HG02571 (cell line): ENCODE measurements at regions not wholly inside any gene's neighbourhood (a gene's known extent, or its start where the extent isn't known, plus 50 kb on each side); places are given as distances from the start of the nearest gene placed in this dataset.
"Not testable (repeated sequence)": the region's sequence is repeated elsewhere in the genome, so short reads cannot be mapped to it uniquely, and the experiment has no call there.

Experiments
- ATAC-seq: cut with Tn5 transposase; IDR thresholded peaks from one replicate; pipeline ENCODE4 v1.9.1; 2021; ENCODE audit warnings: mild to moderate bottlenecking, moderate library complexity; ENCODE audit not compliant: unreplicated experiment

DNA sequence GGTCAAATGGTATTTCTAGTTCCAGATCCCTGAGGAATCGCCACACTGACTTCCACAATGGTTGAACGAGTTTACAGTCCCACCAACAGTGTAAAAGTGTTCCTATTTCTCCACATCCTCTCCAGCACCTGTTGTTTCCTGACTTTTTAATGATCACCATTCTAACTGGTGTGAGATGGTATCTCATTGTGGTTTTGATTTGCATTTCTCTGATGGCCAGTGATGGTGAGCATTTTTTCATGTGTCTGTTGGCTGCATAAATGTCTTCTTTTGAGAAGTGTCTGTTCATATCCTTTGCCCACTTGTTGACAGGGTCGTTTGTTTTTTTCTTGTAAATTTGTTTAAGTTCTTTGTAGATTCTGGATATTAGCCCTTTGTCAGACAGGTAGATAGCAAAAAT lies 269.9 kb upstream of the NREP start:
- ATAC-seq = not testable (repeated sequence)

DNA sequence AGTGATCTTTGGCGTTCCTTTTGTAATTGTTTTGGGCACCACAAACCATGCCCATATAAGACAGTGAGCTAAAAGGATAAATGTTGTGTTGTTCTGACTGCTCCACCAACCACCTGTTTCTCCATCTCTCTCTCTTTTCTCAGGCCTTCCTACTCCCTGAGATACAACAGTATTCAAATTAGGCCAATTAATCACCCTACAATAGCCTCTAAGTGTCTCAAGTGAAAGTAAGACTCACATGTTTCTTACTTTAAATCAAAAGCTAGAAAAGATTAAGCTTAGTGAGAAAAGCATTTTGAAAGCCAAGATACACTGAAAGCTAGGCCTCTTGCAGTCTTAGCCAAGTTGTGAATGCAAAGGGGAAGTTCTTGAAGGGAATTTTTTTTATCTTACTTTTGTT lies 268.8 kb upstream of the NREP start:
- ATAC-seq = peak; percentile 77

DNA sequence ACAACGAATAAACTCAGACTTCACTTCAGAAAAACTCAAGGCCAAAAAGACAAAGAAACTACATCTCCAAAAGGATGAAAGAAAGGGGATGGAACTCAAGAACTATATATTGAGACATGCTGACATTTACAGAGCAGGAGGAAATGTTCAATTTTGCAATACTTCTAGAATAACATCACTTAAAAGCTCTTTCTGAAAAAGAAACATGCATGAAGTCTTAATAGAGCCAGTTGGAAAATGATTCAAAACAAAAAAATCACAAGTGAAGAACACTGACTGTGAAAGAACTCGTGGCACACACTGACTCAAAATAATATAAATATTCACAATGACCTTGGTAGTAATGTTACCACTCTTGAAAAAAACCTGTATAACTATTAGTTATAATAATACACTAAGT lies 267.8 kb upstream of the NREP start:
- ATAC-seq = no peak

DNA sequence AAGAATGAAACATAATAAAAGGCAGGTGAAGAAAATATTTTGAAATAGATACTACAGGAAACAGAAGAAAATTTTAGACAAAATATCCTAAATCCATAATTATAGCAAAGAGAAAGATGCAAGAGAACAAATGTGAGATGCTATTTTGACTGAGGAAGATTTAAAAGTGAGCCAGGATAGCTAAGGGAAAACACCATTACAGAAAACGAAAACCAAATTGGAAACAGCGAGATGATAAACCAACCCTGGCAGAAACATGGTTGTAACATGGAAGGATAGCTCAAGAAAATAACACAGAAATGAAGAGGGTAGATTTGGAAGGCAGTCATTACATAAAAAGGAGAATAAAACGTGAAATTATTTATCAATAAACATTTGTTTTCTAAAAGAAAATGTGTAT lies 267.2 kb upstream of the NREP start:
- ATAC-seq = no peak

DNA sequence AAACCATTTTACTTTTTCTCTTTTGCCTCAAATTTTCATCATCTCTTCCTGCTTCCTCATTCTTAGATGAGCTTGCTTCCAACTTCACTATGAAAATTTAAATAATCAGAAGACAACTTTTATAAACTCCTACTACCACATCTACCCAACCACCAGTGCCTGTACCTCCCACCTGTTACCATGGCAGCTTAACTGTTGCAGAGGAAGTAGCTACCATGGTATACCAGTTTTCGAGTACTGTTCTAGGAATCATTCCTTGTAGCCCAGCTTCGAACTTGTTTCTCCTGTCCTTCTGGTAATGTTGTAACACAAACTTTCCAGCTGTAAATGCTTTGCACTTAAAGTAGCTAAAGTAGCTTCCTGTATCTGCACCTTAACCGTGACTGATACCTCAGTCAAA lies 266.8 kb upstream of the NREP start:
- ATAC-seq = no peak

DNA sequence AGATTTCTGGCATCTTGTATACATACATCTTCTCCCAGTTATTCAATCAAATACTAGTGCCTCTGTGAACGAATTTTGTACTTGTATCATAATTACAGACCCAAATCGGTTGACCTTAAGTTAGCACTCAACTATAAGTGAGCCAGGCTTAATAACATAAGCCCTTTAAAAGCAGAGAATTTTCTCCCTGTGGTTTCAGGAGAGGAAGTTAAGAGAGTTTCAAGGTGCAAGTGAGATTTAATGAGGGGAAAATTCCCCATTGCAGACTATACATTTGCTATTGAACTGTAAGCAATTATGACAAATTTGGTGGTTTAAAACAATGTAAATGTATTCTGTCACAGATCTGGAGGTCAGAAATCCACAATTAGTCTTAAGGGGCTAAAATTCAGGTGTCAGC lies 261.9 kb upstream of the NREP start:
- ATAC-seq = no peak

DNA sequence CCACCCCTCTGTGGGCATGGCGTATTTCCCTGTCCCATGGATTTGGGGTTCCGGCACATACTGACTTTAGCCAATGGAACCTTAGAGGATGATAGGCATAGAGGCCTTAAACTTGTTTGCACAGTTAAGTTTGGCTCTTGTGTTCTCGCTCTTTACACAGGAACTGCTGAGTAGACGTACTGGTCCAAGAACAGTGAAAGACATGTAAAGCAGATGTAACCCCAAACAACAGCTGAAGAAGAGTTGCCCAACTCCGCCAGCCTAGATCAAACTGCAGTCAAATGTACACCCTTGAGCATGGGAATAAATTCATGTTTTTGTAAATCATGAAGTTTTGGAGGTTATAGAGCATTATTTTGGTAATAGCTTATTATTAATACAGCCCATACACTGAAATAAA lies 260.0 kb upstream of the NREP start:
- no peak for ATAC-seq

DNA sequence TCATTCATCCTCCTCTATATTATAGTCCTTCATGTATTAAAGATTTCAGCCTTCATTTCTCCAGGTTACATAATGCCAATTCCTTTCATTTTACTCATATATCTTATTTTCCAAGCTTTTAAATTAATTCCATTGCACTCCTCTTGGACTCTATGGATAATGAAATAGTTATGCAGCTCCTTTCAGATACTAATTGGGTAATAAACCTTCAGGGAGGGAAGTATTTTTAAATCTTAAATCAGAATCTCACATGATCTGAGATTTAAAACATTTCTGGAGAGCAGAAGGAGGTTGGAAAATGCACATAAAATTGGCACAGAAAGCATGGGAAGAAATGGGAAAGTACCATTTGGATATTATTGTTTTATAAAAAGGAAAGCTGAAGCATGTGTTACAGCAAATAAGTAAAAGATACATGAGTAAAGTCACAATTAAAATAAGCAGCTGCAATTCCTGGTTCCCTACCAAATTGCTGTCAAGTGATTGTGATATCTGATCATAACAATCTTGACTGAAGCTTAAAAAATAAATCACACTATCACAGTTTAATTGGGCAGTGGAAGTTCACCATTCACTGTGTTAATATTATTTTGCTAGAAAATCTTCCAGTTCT lies 257.9 kb upstream of the NREP start:
- no peak for ATAC-seq

DNA sequence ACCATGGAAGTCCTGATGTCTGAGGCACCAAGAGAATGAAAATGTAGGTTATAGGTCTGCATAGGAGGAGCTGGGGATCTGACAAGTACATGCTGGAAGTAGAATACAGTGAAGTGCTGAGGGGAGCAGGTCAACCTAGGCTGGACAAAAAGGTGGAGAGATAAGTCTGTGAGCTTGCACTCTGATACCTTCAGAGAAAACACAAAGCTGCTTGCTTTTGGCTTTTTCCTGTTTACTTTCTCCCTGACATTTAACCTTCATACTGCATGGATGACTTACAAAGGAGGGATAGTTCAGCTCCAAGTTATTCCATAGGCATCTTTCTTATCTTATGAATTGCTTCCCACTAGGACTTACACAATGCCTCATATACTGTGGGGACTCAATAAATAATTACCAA lies 256.7 kb upstream of the NREP start:
- no peak for ATAC-seq

DNA sequence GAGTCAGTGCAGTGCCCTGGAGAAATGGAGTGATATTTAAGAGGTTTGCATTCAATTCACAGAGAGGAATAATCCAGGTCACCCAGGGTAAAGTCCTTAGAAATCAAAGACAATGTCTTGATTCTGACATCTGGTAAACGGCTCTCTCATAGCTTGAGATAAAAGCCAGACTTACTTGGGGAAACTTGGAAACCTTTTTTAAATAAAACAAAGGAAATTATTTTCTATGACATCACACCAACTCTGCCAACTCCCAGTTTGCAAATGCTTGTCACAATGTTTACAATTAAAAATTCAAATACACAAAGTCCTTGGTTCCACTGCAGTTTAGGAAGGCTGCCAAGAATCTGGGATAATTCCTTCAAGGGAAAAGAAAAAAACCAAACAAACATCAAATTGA lies 255.1 kb upstream of the NREP start:
- no peak for ATAC-seq

DNA sequence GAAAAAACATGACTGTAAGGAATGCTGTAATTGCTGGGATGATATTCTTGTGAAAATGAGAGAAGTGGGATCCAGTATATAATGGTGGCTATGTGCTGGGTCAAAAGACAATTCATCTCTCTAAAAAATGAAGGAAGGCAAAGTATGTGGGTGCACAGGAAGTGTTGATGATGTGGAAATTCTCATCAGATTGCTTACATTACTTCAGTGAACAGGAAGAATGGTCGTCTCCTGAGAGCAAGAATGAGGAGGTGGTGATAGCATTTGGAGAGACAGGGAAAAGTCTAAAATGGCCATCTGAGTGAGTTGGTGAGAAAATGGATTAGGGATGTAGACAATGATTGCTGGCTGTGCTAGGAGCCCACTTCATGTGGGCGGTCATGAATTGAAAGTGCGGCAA lies 253.5 kb upstream of the NREP start:
- no peak for ATAC-seq

DNA sequence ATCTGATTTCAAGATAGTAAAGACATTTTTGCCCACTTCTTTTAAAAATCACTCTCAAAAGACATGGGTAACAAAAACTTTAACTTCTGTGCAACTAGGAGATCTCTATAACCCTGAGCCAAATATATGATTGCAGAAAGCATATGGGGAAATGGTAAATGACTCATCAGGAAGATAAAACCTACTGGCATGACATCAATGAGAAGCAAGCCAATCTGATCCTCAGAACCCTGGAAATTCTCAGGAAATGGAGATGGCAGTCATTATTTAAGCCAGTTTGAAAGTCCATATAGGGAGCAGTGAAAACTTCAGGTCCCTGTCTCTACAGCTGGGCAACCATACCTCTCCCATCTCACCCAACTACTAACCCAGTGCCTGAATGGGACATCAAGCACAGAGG lies 249.7 kb upstream of the NREP start:
- no peak for ATAC-seq

DNA sequence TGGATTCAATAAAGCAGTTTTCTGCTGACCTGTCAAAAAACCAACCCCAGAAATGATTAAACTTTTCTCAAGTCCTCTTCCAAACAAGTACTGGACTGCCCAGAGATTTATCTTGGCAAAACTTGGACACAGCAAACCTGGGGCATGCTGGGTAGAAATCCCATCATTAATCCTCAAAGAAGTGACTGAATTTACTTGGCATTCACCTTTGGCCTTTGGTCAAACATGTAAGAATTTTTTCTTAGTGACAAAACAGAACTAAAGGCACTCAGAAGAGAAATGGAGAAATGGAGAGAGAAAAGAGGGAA lies 248.6 kb upstream of the NREP start:
- ATAC-seq = no peak

DNA sequence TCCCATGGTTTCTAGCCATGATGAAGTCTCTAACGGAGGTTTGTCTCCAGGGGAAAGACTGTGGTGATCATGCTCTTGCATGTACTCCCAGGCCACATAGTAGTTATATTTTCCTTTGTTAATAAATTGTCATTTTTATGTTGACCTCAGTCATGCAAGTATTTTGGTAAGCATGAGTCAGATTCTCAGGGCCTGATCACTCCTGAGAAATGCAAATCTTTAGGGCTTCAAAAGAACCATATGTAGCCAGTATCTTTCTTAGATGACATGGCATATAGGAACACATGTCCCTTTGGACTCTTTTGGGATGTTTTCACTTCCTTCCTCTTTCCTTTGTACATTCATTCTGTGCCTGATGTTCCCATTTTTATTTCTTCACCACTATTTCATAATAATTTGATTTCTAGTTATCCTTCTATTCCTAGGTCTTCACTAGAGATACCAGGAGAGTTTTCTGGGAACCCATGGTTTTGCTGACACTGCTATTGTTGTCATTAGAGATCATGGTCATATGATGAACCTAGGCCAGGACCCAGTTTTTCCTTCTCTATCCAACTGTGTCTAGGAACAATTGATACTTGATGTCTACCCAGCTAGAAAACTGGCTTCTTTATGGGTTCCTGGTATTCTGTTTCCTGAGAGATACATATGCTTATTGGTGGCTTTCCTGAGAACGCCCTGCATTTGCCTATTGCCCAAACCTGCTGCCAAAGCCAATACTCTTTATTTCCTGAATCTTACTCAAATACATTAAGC lies 248.1 kb upstream of the NREP start:
- ATAC-seq = peak; percentile 81

DNA sequence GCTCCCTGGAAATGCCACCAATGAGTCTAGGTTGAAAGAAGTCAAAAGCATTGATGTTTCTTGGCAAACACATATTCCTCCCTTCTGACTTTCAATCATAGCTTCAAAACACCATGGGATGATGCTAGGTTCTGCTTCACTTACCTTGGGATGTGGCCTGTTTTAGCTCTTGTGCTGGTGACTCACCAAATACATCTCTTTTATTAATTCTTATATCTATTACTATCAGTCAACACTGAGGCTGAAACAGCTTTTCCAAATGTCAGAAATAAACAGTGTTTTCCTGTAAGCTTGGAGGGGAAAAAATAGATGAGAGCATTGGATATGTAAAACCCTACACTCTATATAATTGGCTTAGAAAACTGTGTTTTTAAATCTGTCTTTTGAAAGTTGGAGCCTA lies 245.4 kb upstream of the NREP start:
- ATAC-seq = no peak

DNA sequence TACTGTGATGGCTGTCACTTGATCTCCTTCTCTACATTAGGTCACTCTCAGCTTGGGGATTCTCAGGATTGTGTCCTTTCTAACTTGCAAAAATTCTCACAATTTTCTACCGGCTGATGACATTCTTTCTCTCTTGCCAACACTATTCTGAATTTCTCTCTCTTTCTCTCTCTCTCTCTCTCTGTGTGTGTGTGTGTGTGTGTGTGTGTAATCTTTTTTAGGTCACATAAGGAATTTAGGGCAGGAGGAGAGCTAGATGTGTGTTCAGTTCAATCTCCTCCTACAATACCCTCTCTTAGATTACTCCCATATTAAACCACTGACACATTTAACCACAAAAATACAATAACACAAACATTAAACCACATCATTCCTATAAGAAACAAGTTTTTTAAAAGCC lies 242.3 kb upstream of the NREP start:
- no peak for ATAC-seq

DNA sequence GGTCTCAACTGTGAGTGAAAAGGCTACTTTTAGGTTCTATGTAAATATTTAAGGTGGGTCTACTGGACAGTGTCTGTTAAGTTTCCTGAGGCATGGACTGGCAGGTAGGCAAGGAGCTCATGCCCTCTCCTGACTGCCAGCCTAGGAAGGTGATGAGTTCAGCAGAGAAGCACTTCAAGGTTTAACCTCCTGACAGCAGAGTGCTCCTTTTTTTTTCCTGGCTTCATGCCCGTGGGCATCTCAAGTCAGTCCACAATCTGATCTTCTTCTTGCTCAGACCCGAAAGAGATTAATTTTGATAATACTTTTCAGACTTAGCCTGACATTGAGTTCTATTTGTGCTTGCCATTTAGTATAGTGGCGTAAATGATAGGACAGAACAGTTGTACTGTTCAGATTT lies 241.9 kb upstream of the NREP start:
- ATAC-seq = no peak

DNA sequence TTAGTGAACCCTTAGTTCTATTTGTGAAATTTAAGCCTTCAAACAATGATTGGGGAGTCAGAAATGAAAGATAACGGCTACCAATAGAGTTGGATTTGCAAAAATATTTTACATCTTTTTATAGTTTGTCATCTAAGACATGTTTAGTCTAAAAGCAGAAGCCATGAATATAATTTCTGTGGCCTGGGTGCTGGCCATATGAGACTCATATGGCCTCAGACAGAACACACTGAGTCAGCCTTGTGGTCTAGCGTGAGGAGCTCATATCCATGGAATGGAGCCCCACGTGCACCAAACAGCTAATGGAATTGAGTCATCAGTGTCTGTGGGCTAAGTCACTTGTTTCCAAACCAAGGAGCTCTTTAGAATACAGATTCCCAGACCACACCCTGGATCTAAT lies 240.7 kb upstream of the NREP start:
- no peak for ATAC-seq

DNA sequence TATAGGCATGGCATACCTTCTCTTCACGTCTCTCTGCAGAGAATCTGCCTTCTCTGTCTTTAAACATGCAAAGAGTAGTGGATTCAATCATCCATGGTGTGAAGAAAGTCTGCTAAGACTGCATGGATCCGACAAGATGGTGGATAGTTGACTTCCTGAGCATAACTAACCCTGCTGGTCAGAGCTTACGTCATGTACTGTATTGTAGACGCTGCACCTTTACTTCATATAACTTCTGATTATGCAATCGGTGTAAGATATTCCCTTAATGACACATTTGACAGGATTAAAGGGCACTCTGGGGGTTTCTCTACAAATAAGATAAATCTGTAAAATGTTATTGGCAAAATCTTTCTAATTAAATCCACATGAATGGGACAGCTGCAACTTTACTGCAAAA lies 240.3 kb upstream of the NREP start:
- ATAC-seq = no peak

DNA sequence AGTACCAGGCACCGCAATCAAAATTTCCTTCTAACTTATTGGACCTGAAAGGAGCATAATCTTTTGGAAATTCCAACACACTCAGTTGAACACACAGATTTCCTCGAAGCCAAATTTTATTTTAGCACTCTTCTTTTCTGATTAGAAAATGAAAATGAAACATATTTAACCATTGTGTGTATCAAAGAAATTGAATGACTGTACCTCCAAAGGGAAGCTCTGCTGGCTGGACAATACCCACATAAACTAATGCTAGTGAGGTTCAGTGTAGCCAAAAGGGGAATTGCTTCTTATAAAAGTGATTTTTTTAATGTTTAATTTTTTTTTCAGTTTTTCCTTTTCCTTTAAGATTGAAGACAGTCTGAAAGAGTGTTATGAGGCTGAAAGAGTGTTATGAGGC lies 239.6 kb upstream of the NREP start:
- ATAC-seq = no peak

DNA sequence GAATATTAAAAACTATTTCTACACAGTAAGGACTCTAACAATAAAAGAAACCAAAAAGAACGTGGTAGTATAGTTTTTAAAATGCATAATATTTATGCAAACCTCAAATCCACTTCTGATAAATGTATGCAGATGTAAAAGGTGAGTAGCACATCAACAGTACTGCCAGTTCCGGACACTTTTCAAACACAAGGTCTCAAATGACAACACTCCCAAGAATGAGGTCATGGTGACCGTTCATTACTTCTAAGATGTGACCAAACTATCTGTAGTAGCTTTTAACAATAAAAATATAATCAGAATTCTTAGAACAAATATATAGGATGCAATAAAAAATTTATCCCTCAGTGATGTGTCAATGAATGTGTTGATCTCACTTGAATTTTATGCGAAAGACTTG lies 238.7 kb upstream of the NREP start:
- ATAC-seq = no peak

DNA sequence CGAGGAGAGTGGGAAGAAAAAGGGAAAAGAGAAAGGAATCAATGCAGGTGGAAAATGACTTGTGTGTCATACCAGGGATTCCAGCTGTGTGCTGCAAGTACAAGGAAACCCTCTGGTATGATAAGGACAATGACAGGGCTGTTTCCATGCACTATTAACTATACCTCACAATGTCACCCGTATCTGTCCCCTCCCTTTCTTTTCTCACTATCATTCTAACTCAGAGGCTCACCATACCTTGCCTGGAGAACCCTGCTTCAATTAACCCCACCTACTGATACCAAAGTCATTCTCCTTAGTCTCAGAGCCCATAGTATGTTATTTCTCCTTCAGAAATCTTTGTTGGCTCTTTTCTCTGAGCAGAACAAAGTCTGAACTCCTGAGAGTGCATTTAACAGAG lies 236.2 kb upstream of the NREP start:
- ATAC-seq = no peak

DNA sequence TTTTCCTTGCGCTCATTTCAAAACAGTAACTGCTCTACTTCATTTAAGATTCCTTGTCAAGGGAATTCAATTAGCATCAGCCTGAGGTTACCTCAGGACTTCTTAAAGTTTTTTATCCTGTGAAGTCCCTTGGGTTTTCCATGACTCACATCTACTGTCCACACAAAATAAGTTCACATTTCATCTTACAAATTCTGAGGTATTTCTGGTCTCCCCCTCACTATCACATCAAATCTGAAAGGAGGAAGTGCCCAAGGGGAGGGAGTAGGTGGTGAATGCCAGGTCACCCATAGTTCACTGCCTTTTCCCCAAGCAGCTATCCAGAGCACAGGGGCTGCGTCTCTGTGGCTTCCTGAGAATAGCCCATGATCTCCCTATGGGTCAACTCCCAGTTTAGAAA lies 227.1 kb upstream of the NREP start:
- ATAC-seq = peak; percentile 61
